ENCODE measurements at regions not wholly inside any gene's neighbourhood (a gene's known extent, or its start where the extent isn't known, plus 50 kb on each side); places are given as distances from the start of the nearest gene placed in this dataset.

DNA sequence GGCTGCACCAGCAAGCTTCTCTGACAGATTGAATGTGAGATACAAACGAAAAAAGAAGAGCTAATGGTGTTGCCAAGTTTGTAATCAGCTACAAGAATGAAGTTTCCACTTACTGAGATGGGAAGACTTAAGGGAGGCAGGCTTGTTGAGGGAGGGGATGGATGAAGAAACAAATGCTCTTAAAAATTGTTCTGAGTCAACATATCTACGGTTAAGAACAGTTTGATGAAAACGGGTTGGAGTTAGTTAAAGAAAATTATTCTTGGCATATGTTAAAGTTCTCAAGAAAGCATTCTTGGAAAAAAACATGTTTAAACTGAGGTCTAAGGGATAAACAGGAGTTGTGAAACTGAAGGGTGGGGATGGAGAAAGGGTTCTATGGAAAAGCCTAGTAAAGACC lies 816.3 kb upstream of the HS3ST1 start:
- TF ChIP-seq CTCF (IDR thresholded peaks at IDR 0.05; ENCODE audit: low read length) (no peak), EZH2 (optimal IDR thresholded peaks at IDR 0.05; ENCODE audit: low read depth, low read length) (no peak)
